Activated CD4-positive, alpha-beta memory T cell treated with anti-CD3 and anti-CD28 coated beads for 36 hours (primary cell): ENCODE measurements at regions not wholly inside any gene's neighbourhood (a gene's known extent, or its start where the extent isn't known, plus 50 kb on each side); places are given as distances from the start of the nearest gene placed in this dataset.

Source experiments
- CTCF ChIA-PET: fragments of 350-600 bp; sonication (Branson Sonifier 250); formaldehyde crosslinking; loops from one replicate; lab custom pipeline; 2021; ENCODE audit warnings: antibody characterized with exemption, inconsistent platforms; lab: Charles Lee
- POLR2A ChIA-PET: fragments of 350-600 bp; sonication (Branson Sonifier 250); formaldehyde crosslinking; loops from one replicate; lab custom pipeline; 2021; ENCODE audit warnings: antibody characterized with exemption; lab: Charles Lee
- DNase-seq: peaks from one replicate; pipeline ENCODE4 v3.0.0-alpha.2; 2020
- H3K27ac Mint-ChIP-seq: one replicate; pipeline ENCODE4 v1.8.0; 2021; ENCODE audit warnings: mixed read lengths
- H3K27me3 Mint-ChIP-seq: one replicate; pipeline ENCODE4 v1.8.0; 2021; ENCODE audit warnings: mixed read lengths
- H3K36me3 Mint-ChIP-seq: one replicate; pipeline ENCODE4 v1.8.0; 2021; ENCODE audit warnings: mixed read lengths
- H3K4me1 Mint-ChIP-seq: one replicate; pipeline ENCODE4 v1.8.0; 2021; ENCODE audit warnings: low read depth, mixed read lengths
- H3K4me3 Mint-ChIP-seq: one replicate; pipeline ENCODE4 v1.8.0; 2021; ENCODE audit warnings: mild to moderate bottlenecking, mixed read lengths
- H3K9me3 Mint-ChIP-seq: one replicate; pipeline ENCODE4 v1.8.0; 2021; ENCODE audit warnings: mixed read lengths
- intact Hi-C: fragments of 100-400 bp; cut with micrococcal nuclease; formaldehyde crosslinking; loops from one replicate; pipeline ENCODE4 v1.15.1; 2023

- Mint-ChIP-seq H3K36me3 (no peaks in the 10 kb centered on the region), H3K9me3 (peaks cover 15% of the 10 kb centered on the region), H3K4me1 (no peaks in the 10 kb centered on the region), H3K27ac (no peak overlapping the region), H3K27me3 (no peaks in the 10 kb centered on the region), H3K4me3 (no peak overlapping the region)
- POLR2A ChIA-PET, result no interaction called here
- CTCF ChIA-PET, result no interaction called here
- no peak for DNase-seq
- intact Hi-C loops, result no loop called here
Measured at GRCh38 chr6:84539122-84539856, 225.1 kb downstream of the TBX18 start.

- H3K27me3 Mint-ChIP-seq, result no peaks in the 10 kb centered on the region
- H3K4me3 Mint-ChIP-seq, result no peak overlapping the region
- CTCF ChIA-PET, result no interaction called here
- H3K36me3 Mint-ChIP-seq, result no peaks in the 10 kb centered on the region
- DNase-seq, result no peak
- POLR2A ChIA-PET, result no interaction called here
- no peak overlapping the region for H3K27ac Mint-ChIP-seq
- H3K4me1 Mint-ChIP-seq, result no peaks in the 10 kb centered on the region
- peaks cover 2% of the 10 kb centered on the region for H3K9me3 Mint-ChIP-seq
- intact Hi-C loops, result no loop called here
Measured at GRCh38 chr6:84536885-84537638, 227.3 kb downstream of the TBX18 start.

GRCh38 chr6:84528201-84528600 lies 236.2 kb downstream of the TBX18 start:
- no peak overlapping the region for H3K27ac Mint-ChIP-seq

GRCh38 chr6:84526631-84527030 lies 237.8 kb downstream of the TBX18 start:
- no peaks in the 10 kb centered on the region for H3K36me3 Mint-ChIP-seq
- POLR2A ChIA-PET, result no interaction called here
- H3K9me3 Mint-ChIP-seq, result peaks cover under 1% of the 10 kb centered on the region
- no peak for DNase-seq
- no peak overlapping the region for H3K27ac Mint-ChIP-seq
- H3K4me1 Mint-ChIP-seq, result no peaks in the 10 kb centered on the region
- CTCF ChIA-PET, result no interaction called here
- no peaks in the 10 kb centered on the region for H3K27me3 Mint-ChIP-seq
- H3K4me3 Mint-ChIP-seq, result no peak overlapping the region
- intact Hi-C loops, result no loop called here

More at GRCh38 chr6:84528201-84528600, 236.2 kb downstream of the TBX18 start:
- ChIA-PET POLR2A (interaction anchor here (0.6 kb wide), 1 partner anchor 1112 kb away, joined by 3 read pairs; no protein-coding TSS in a partner anchor), CTCF (no interaction called here)
- Mint-ChIP-seq H3K27me3 (no peaks in the 10 kb centered on the region), H3K36me3 (no peaks in the 10 kb centered on the region), H3K9me3 (peaks cover 2% of the 10 kb centered on the region), H3K4me1 (no peaks in the 10 kb centered on the region), H3K4me3 (no peak overlapping the region)
- DNase-seq, result no peak
- intact Hi-C loops, result no loop called here

GRCh38 chr6:84525907-84526306 lies 238.5 kb downstream of the TBX18 start:
- H3K27ac Mint-ChIP-seq, result no peak overlapping the region
- no peak overlapping the region for H3K4me3 Mint-ChIP-seq
- intact Hi-C loops, result no loop called here

GRCh38 chr6:84524636-84525035 lies 239.8 kb downstream of the TBX18 start:
- Mint-ChIP-seq H3K27ac (no peak overlapping the region), H3K4me3 (no peak overlapping the region), H3K36me3 (no peaks in the 10 kb centered on the region), H3K4me1 (no peaks in the 10 kb centered on the region), H3K9me3 (no peaks in the 10 kb centered on the region), H3K27me3 (no peaks in the 10 kb centered on the region)
- intact Hi-C loops, result no loop called here
- ChIA-PET CTCF (no interaction called here), POLR2A (no interaction called here)
- DNase-seq, result no peak

More at GRCh38 chr6:84525907-84526306, 238.5 kb downstream of the TBX18 start:
- ChIA-PET CTCF (no interaction called here), POLR2A (no interaction called here)
- DNase-seq, result no peak
- Mint-ChIP-seq H3K27me3 (no peaks in the 10 kb centered on the region), H3K9me3 (no peaks in the 10 kb centered on the region), H3K36me3 (no peaks in the 10 kb centered on the region), H3K4me1 (no peaks in the 10 kb centered on the region)

- H3K4me1 Mint-ChIP-seq, result no peaks in the 10 kb centered on the region
- ChIA-PET POLR2A (no interaction called here), CTCF (no interaction called here)
- intact Hi-C loops, result no loop called here
- H3K27ac Mint-ChIP-seq, result no peak overlapping the region
- H3K36me3 Mint-ChIP-seq, result no peaks in the 10 kb centered on the region
- no peaks in the 10 kb centered on the region for H3K9me3 Mint-ChIP-seq
- no peak for DNase-seq
- no peak overlapping the region for H3K4me3 Mint-ChIP-seq
- H3K27me3 Mint-ChIP-seq, result no peaks in the 10 kb centered on the region
Measured at GRCh38 chr6:84522135-84522549, 242.3 kb downstream of the TBX18 start.

GRCh38 chr6:84521511-84521910 lies 242.9 kb downstream of the TBX18 start:
- no peaks in the 10 kb centered on the region for H3K27me3 Mint-ChIP-seq
- no peaks in the 10 kb centered on the region for H3K36me3 Mint-ChIP-seq
- intact Hi-C loops, result no loop called here
- no peak overlapping the region for H3K27ac Mint-ChIP-seq
- H3K9me3 Mint-ChIP-seq, result no peaks in the 10 kb centered on the region
- no peaks in the 10 kb centered on the region for H3K4me1 Mint-ChIP-seq
- CTCF ChIA-PET, result no interaction called here
- no peak for DNase-seq
- H3K4me3 Mint-ChIP-seq, result no peak overlapping the region
- POLR2A ChIA-PET, result no interaction called here

- no peak for DNase-seq
- Mint-ChIP-seq H3K4me3 (no peak overlapping the region), H3K9me3 (no peaks in the 10 kb centered on the region), H3K27ac (no peak overlapping the region), H3K4me1 (no peaks in the 10 kb centered on the region), H3K27me3 (no peaks in the 10 kb centered on the region), H3K36me3 (no peaks in the 10 kb centered on the region)
- intact Hi-C loops, result no loop called here
- ChIA-PET CTCF (no interaction called here), POLR2A (no interaction called here)
Measured at GRCh38 chr6:84517741-84518530, 246.5 kb downstream of the TBX18 start.

- POLR2A ChIA-PET, result no interaction called here
- CTCF ChIA-PET, result no interaction called here
- intact Hi-C loops, result no loop called here
- Mint-ChIP-seq H3K27me3 (no peaks in the 10 kb centered on the region), H3K4me3 (no peak overlapping the region), H3K9me3 (no peaks in the 10 kb centered on the region), H3K4me1 (no peaks in the 10 kb centered on the region), H3K27ac (no peak overlapping the region), H3K36me3 (no peaks in the 10 kb centered on the region)
- DNase-seq, result no peak
Measured at GRCh38 chr6:84516154-84516553, 248.2 kb downstream of the TBX18 start.

- no peak for DNase-seq
- intact Hi-C loops, result no loop called here
- Mint-ChIP-seq H3K9me3 (no peaks in the 10 kb centered on the region), H3K27me3 (no peaks in the 10 kb centered on the region), H3K27ac (no peak overlapping the region), H3K4me1 (no peaks in the 10 kb centered on the region), H3K4me3 (no peak overlapping the region), H3K36me3 (no peaks in the 10 kb centered on the region)
- ChIA-PET POLR2A (no interaction called here), CTCF (no interaction called here)
Measured at GRCh38 chr6:84515067-84515466, 249.3 kb downstream of the TBX18 start.
